Neural cell (in vitro differentiated cells): ENCODE measurements at regions not wholly inside any gene's neighbourhood (a gene's known extent, or its start where the extent isn't known, plus 50 kb on each side); places are given as distances from the start of the nearest gene placed in this dataset.

Source experiments
- EP300 ChIP-seq: fragments of 450-650 bp; conservative IDR thresholded peaks from 2 replicates; pipeline ENCODE4 v1.6.1; 2014; ENCODE audit warnings: antibody characterized with exemption, mild to moderate bottlenecking, moderate library complexity; ENCODE audit not compliant: poor library complexity, severe bottlenecking
- SMC3 ChIP-seq: fragments of 450-650 bp; conservative IDR thresholded peaks from 2 replicates; pipeline ENCODE4 v1.6.1; 2014; ENCODE audit warnings: antibody characterized with exemption, mild to moderate bottlenecking, moderate library complexity; ENCODE audit not compliant: poor library complexity
- TF ChIP-seq, protein P1 (sequence below): fragments of 450-650 bp; IDR thresholded peaks from 2 replicates; pipeline ENCODE4 v1.5.1; 2014; ENCODE audit warnings: antibody characterized with exemption, mild to moderate bottlenecking, moderate library complexity; ENCODE audit not compliant: poor library complexity, severe bottlenecking
- TF ChIP-seq, protein P2 (sequence below): IDR thresholded peaks from 2 replicates; pipeline ENCODE4 v1.6.1; 2012; ENCODE audit warnings: borderline replicate concordance

DNA sequence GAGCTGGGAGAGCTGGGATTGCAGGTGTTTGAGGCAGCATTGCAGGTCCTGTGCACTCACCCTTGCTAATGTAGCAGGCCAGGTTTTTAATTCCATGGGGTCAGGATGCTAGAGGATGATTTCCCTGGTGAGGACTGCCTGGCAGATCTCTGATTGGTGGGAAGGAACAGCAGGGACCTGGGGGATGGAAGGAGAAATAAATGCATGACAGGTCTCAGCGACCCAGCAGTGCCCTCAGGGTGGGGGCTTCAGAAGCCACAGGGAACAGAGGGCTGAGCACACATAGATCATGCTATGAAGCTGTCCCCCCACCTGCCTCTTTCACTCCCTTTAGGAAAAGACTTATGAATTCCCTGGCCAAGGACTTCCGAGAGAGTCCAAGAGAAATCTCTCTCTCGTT lies 255.5 kb upstream of the N4BP1 start:
- TF ChIP-seq, protein P1, sequence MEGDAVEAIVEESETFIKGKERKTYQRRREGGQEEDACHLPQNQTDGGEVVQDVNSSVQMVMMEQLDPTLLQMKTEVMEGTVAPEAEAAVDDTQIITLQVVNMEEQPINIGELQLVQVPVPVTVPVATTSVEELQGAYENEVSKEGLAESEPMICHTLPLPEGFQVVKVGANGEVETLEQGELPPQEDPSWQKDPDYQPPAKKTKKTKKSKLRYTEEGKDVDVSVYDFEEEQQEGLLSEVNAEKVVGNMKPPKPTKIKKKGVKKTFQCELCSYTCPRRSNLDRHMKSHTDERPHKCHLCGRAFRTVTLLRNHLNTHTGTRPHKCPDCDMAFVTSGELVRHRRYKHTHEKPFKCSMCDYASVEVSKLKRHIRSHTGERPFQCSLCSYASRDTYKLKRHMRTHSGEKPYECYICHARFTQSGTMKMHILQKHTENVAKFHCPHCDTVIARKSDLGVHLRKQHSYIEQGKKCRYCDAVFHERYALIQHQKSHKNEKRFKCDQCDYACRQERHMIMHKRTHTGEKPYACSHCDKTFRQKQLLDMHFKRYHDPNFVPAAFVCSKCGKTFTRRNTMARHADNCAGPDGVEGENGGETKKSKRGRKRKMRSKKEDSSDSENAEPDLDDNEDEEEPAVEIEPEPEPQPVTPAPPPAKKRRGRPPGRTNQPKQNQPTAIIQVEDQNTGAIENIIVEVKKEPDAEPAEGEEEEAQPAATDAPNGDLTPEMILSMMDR = no peak
- TF ChIP-seq EP300 (no peak), SMC3 (no peak)
- TF ChIP-seq, protein P2, sequence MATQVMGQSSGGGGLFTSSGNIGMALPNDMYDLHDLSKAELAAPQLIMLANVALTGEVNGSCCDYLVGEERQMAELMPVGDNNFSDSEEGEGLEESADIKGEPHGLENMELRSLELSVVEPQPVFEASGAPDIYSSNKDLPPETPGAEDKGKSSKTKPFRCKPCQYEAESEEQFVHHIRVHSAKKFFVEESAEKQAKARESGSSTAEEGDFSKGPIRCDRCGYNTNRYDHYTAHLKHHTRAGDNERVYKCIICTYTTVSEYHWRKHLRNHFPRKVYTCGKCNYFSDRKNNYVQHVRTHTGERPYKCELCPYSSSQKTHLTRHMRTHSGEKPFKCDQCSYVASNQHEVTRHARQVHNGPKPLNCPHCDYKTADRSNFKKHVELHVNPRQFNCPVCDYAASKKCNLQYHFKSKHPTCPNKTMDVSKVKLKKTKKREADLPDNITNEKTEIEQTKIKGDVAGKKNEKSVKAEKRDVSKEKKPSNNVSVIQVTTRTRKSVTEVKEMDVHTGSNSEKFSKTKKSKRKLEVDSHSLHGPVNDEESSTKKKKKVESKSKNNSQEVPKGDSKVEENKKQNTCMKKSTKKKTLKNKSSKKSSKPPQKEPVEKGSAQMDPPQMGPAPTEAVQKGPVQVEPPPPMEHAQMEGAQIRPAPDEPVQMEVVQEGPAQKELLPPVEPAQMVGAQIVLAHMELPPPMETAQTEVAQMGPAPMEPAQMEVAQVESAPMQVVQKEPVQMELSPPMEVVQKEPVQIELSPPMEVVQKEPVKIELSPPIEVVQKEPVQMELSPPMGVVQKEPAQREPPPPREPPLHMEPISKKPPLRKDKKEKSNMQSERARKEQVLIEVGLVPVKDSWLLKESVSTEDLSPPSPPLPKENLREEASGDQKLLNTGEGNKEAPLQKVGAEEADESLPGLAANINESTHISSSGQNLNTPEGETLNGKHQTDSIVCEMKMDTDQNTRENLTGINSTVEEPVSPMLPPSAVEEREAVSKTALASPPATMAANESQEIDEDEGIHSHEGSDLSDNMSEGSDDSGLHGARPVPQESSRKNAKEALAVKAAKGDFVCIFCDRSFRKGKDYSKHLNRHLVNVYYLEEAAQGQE = no peak
